Embryonic facial prominence (tissue), 1 donor: ENCODE measurements at regions not wholly inside any gene's neighbourhood (a gene's known extent, or its start where the extent isn't known, plus 50 kb on each side); places are given as distances from the start of the nearest gene placed in this dataset.
"Not testable (repeated sequence)": the region's sequence is repeated elsewhere in the genome, so short reads cannot be mapped to it uniquely, and the experiment has no call there.

Experiments
- DNase-seq: peaks from one replicate; pipeline ENCODE4 v3.0.0-alpha.2; 2016; ENCODE audit errors: extremely low spot score

DNA sequence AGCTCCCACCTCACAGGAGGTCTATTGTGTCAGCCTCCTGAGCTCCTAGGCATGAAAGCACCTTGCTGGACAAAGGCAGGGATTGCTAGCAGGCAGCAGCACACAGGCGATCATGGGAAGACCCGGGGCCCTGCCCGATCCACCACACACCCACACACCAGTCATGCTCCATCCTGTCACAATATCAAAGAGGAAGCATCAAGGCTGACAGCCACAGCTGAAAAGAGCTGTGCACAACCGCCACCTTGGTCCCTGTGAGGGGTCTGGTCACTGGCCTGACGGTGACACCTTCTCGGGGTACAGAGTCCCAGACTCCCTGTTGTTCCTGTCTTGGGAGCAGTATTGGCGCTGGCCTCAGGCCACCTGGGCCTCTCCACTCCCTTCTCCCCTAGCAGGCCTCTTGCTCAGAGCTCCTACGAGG is 89.7 kb upstream of the RET start:
- DNase-seq: no peak

GRCh38 chr10:42987575-42987974 is 89.3 kb upstream of the RET start:
- DNase-seq: no peak

- DNase-seq: no peak
These were observed 88.8 kb upstream of the RET start for GRCh38 chr10:42988069-42988468.

- DNase-seq: no peak
These were observed 88.1 kb upstream of the RET start for GRCh38 chr10:42988517-42989395.

DNA sequence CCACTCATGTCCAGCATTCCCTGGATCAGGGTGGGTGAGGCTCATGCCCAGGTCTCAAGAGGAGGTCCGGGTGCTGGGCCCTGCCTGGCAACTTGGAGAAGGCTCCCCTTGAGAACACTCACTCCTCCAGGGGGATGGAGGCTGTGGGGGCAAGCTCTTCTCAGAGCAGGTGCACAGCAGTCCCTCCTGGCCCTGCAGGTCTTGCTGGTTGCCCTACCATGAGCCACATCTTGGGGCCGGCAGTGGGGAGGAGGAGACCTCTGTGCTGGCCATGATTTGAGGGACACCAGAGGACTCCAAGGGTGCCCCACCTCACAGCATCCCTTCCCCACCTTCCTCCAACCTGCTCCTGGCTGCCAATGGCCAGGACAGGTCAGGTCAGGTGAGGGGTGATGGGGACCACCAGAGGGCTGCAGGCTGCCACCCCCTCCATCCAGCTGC is 87.4 kb upstream of the RET start:
- DNase-seq: no peak

DNA sequence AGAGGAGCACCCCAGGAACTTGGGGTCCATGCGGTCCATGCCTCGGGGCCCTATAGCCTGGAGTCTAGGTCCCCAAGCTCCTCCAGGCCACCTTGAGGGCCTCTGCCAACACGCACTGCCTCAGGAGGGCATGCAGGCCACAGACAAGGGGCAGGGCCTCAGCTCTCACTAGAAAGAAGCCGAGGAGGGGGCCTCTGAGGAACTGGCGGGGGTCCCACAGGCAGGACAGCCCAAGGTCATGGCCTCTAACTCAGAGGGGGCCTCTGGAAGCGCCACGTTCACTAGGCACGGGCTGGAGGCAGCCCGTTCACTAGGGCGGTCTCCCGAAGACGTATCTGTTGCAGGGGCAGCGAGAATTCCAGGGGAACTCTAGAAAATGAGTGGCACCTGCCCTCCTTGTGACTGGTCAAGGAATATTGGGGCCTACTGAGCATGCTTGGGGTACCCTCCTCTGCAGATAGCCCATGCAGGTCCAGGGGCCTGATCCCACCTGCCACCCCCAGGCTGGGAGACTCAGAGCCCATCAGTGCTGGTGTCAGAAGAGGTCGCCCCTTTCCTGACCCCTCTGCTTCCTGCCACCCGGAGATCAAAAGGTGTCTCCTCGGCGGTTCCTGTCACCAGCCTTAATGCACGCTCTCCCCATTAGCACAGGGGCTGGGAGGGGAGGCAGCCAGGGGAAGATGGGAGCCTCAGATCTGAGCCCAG is 86.7 kb upstream of the RET start:
- no peak for DNase-seq

DNA sequence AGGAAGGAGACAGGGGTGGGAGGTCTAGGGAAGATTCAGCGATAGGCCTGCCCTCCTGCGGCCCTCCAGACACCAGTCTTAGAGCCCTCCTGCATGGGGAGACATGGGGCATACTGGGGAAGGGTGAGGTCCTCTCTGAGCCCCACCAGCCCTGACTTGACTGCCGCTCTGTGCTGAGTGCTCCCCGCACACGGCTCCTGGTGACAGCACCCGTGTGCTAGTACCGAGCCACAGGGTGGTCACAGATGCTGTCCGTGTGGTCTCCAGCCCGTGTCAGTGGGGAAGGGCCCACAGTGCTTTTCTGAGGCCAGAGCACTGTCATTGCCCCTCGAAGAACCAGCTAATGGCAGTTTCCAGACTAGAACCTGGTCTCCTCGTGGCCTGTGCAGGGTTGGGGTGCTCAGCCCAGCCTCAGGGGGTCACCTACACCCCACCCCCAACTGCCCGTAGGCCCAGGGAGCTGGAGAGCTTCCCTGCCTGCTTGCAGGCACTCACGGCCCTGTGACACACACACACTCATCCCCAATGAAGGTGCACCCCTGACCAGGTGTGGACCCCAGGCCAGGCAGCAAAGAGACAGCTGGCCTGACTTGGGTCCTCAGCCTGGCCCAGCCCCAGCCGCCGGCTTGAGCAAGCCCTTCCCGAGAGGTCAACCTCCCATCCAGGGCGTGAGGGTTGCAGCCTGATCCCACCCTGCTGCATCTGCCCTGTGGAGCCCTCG is 86.0 kb upstream of the RET start:
- no peak for DNase-seq

GRCh38 chr10:42991442-42992098 is 85.3 kb upstream of the RET start:
- no peak for DNase-seq

DNA sequence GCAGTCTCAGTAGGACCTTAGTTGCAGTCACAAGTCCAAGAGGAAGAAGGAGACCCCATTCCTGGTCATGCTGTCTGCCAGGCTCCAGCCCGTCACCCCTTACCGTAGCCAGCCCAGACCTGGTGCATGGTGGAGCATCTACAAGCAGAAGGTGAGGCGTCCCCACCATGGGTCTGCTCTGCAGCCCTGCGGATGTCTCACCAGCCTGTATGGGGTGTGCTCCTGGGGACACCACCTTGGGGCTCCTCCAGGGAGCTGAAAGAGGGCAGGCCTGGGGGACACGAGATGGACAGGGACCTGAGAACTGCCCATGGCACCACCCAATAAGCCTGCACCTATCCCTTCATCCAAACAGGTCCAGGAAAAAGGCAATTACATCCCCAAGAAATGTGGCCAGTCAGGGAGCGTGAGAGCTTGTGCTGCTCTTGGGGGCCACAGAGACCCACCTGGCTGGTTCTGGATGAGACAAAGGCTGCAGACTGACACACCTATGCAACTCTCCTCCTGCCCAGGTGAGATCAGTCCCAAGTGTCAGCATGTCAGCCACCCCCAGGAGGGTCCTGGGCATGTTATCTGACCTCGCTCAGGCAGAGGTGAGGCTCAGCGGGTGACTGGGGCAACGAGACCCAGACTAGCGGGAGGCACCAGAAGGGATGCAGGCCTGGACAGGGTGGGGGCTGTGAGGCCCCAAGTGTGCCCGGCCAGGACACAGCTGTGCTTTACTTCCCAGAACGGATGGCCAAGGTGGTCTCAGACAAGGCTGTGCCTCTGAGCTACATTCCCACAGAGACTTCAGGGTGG is 84.5 kb upstream of the RET start:
- no peak for DNase-seq

DNA sequence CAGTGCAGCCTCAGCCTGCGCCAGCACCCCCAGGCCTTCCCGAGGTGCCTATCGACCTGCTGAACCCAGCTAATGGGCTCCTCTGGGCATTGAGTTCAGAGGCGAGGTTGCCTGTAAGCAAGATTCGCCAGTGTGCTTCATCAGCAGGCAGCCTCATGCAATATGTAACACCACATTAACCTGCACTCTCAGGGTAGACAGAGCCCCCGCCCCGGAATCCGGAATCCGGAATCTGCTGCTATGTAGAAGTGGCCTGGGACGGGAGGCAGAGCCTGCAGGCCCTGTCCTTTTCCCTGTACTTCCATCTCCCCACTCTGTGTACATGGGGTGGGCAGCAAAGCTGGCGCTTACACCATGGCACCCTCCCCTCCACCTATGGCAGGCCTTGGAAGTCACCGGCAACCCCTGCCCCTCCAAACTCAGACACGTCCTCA is 83.9 kb upstream of the RET start:
- no peak for DNase-seq

DNA sequence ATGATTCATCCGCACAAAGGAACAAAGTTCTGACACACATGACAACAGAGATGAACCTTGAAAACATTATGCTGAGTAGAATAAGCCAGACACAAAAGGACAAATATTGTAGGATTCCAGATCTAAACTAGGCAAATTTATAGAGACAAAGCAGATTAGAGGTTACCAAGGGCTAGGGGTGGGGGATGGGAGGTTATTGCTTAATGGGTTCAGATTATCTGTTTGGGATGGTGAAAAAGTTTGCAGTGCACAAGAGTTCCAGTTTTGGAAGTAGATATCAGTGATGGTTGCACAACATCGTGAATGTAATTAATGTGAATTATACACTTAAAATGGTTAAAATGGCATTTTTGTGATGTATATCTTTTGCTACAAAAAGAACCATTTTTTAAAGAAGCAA is 82.0 kb upstream of the RET start:
- not testable (repeated sequence) for DNase-seq

GRCh38 chr10:42995537-42995936 is 81.3 kb upstream of the RET start:
- DNase-seq: no peak

DNA sequence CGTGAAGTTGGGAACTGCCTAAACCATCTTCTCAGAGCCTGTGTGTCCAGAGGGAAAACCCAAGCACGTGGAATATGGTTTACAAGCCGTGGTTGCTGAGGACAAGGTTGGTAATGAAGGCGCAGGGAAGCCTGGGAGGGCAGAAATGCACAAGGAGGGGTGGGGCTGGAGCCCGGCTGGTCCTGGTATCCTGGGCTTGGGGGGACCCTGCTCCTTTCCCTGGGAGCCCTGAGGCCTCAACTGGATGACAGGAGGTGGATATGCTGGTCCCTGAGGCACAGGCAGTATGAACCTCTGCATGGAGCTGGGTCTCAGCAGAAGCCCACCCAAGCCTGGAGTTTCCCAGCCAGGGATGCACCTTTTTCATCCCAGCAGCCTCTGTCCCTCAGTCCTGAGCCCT is 80.3 kb upstream of the RET start:
- DNase-seq: no peak

DNA sequence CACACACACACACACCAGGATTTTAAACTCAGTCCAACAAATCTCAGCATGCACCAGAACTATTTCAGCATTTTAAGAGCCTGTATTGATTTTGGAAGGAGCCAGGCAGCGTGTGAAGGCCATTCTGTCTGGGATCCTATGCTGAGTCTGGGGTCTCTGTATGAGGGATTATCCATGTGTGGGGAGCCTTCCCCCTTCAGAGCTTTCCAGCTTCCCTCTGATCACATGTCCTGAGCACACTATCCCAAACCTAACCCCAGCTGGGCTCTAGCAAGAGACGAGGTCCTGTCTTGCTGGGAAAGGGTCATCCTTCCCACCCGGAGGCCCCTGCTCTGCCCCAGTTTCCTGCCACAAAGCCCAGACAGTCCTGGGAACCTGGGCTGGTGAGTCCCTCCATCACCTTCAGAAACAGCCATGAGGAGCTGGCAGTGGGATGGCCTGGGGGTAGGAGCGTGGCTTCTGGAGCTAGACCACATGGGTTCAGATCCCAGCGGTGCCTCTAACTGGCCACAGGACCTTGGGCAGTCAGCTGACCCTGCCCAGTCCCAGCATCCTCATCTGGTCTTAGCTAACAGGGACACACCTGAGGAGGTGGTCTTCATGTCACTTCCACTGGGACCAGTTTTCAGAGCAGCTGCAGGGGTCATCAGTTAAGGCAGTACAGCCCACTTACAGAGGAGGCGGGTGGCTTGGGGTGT is 79.6 kb upstream of the RET start:
- no peak for DNase-seq

DNA sequence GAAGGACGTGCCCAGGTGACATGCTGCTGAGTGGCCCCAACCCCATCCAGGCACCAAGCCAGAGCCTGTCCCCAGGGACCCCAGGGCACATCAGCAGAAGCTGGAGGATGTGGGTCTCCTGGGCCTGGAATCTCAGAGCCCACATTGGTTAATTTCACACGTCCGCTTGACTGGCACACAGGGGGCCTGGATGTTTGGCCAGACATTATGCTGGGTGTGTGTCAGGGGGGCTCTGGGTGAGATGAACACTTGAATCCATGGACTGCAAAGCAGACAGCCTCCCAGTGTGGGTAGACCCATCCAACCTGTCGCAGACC is 79.1 kb upstream of the RET start:
- no peak for DNase-seq

DNA sequence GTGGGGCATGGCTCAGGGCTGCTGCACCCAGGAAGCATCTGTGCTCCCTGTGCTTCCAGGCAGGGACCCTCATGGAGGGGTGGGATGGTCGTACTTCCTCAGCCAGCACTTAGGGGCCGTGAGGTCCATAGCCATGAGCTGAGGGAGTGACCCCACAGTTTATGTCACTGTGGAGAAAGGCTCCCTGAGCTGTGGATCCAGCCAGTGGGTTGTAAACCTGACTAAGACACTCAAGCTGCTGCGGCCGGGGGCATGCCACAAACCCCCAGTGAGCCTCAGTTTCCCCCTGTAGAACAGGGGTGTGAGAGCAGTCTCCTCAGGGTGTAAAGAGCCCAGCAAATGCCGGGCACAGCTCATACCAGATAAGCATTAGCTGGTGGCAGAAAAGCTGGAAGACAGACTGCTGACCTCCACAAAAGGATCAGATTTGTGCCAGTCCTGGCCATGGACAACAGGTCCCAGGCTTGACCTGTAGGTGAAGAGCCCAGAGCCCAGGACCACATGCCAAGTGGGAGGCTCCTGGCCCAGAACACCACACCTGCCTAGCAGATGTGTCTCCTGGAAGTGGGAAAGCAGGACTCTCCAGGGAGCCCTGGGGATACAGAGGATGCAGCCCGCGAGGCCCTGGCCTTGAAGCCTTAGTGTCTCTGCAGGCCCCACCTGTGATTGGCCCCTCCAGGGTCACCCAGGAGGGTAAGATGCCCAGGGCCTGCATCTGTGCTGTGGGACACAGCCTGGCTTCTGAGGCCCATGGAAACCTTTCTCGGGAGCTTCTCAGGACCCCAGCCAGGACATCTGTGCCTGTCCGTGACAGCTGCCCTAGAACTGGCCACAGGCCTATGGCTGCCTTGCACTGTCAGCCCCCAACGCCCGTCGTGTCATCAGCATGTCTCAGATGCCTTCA is 78.1 kb upstream of the RET start:
- DNase-seq: no peak

DNA sequence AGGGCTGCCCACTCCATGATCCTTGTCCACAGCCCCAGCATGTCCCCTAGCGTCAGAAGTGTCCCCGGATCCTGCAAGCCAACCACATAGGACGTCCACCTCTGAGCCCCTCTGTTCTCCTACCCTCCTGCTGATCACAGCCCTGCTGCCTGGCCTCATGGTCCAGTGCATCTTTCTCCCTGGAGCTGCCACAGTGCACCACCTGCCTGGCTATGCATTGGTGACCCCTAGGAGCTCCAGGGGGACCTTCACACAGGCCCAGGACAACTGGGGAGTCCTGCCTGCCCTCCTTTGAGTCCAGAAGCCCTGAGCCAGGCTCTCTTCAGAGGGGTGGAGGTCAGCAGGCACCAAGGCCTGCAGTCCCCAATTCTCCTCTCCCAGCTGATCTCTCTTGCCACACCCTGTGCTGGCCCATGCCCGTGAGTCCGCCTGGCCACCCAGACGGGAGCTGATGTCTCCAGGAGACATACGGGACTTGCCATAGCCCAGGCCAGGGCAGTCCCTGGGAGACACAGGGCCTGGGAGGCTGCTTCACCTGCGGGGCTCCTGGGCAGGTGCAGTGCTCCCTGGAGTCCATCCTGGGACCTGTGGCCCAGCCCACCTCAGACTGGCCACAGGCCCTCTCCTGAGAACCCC is 77.4 kb upstream of the RET start:
- no peak for DNase-seq

DNA sequence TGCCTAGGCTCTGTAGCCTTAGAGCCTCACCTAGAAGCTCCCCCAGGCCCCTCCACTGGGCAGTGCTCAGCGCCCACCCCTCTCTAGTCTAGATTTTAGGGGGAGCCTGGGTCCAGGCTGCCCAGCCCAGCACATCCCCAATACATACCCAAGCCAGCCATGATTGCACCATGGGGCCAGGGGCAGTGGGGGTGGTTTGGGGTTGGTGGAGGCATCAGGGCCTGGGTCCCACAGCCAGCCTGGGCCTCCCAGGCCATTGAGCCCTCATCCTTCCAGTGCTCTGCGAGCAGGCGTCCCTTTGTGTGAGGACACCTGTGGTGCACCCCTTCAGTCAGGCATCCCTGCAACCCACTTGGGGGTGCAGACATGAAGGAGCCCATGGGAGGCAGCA is 76.9 kb upstream of the RET start:
- no peak for DNase-seq
